BJ (cell line): ENCODE measurements at regions not wholly inside any gene's neighbourhood (a gene's known extent, or its start where the extent isn't known, plus 50 kb on each side); places are given as distances from the start of the nearest gene placed in this dataset.
"Not testable (repeated sequence)": the region's sequence is repeated elsewhere in the genome, so short reads cannot be mapped to it uniquely, and the experiment has no call there.

Source experiments
- CTCF ChIA-PET: fragments of 350-600 bp; formaldehyde crosslinking; extraction: SDS; loops from one replicate; lab custom pipeline; 2021; ENCODE audit warnings: antibody characterized with exemption, inconsistent platforms; lab: Yijun Ruan, JAX
- POLR2A ChIA-PET: fragments of 300-600 bp; sonication (Branson Sonifier 250); formaldehyde crosslinking; extraction: SDS; loops from one replicate; lab custom pipeline; 2021; ENCODE audit warnings: antibody characterized with exemption; lab: Charles Lee
- DNase-seq: peaks from one replicate; pipeline ENCODE4 v3.0.0-alpha.2; 2011; ENCODE audit warnings: low read depth
- H3K27me3 ChIP-seq: 2 replicates; pipeline ENCODE4 v1.6.0; 2011; ENCODE audit warnings: low read length; ENCODE audit not compliant: control insufficient read depth, insufficient read depth
- H3K36me3 ChIP-seq: 2 replicates; pipeline ENCODE4 v1.5.1; 2011; ENCODE audit warnings: low read length; ENCODE audit not compliant: control insufficient read depth, insufficient read depth
- H3K4me3 ChIP-seq: 2 replicates; pipeline ENCODE4 v1.5.1; 2011; ENCODE audit warnings: low read depth, mild to moderate bottlenecking, control low read depth, low read length
- TF ChIP-seq, protein P1 (sequence below): IDR thresholded peaks from 2 replicates; pipeline ENCODE4 v1.5.1; 2011; ENCODE audit warnings: low read depth, mild to moderate bottlenecking, control low read depth, inconsistent platforms, low read length, moderate library complexity; ENCODE audit not compliant: insufficient read depth

DNA sequence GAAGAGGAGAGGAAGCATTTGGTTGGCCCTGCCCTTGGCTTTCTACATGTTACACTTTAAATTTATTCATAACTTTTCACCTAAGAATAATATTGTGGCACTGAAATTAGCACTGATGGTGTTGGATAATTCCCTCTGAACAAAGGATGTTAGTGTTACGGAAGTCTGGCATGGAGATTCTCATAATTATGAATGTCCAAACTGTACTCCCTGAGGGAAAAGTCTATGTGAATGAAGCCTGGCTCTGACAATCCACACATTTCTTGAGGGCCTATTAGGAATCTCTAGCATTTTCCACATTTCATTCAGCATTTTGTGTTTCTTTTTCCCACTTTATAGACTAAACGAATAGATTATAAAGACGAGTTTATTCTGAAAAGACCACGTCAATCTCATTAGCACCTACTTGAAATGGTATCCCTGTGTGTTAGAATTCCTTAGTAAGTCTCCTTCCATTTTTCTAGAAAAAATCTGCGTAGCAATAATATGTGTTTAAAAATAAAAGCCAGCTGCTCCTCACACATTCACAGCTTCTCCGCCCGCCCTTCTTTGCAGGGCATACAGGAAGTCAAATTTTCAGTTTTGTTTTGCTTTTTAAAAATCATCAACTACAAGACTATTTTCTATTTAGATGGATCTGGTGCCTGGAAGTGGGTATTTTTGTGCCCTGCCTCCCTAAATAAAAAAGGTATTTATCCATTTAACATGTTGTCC lies 131.8 kb upstream of the PALS2 start:
- TF ChIP-seq, protein P1, sequence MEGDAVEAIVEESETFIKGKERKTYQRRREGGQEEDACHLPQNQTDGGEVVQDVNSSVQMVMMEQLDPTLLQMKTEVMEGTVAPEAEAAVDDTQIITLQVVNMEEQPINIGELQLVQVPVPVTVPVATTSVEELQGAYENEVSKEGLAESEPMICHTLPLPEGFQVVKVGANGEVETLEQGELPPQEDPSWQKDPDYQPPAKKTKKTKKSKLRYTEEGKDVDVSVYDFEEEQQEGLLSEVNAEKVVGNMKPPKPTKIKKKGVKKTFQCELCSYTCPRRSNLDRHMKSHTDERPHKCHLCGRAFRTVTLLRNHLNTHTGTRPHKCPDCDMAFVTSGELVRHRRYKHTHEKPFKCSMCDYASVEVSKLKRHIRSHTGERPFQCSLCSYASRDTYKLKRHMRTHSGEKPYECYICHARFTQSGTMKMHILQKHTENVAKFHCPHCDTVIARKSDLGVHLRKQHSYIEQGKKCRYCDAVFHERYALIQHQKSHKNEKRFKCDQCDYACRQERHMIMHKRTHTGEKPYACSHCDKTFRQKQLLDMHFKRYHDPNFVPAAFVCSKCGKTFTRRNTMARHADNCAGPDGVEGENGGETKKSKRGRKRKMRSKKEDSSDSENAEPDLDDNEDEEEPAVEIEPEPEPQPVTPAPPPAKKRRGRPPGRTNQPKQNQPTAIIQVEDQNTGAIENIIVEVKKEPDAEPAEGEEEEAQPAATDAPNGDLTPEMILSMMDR: no peak
- ChIA-PET POLR2A (interaction anchor here (0.6 kb wide), 1 partner anchor 22 kb away, joined by 3 read pairs; no protein-coding TSS in a partner anchor), CTCF (no interaction called here)
- no peaks in the 10 kb centered on the region for H3K36me3 ChIP-seq
- H3K27me3 ChIP-seq: peaks cover 1% of the 10 kb centered on the region; the same call in 1 of the 2 replicates
- DNase-seq: no peak
- H3K4me3 ChIP-seq: no peak overlapping the region

DNA sequence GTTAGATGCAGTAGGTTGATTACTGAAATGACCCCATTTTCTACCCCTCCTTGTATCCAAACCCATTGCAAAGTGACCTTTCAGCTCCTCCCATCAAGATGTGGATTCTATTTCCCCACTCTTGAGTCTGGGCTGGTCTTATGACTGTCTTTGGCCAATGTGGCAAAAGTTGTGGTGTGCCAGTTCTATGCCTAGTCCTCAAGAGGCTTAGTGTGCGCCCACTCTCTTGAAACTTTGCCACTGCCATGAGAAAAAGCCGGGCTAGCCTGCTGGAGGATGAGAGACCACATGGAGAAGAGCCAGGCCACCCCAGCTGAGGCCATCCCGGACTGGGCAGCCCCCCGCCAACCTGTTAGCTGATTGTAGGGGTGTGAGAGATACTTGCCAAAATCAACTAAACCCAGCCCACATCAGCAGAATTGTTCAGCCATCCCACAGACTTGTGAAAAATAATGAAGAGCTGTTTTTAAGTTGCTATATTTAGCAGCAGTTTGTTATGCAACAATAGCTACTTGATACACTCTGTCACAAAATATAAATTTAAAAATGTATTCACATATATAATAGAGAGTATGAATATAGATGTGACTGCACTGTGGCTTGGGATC lies 131.0 kb upstream of the PALS2 start:
- DNase-seq: no peak
- POLR2A ChIA-PET: no interaction called here
- Histone ChIP-seq H3K4me3 (no peak overlapping the region), H3K36me3 (no peaks in the 10 kb centered on the region), H3K27me3 (peaks cover 1% of the 10 kb centered on the region; the same call in 1 of the 2 replicates)
- CTCF ChIA-PET: interaction anchor here (0.7 kb wide), 1 partner anchor 738 kb away, joined by 3 read pairs; no protein-coding TSS in a partner anchor
- TF ChIP-seq, protein P1: no peak

DNA sequence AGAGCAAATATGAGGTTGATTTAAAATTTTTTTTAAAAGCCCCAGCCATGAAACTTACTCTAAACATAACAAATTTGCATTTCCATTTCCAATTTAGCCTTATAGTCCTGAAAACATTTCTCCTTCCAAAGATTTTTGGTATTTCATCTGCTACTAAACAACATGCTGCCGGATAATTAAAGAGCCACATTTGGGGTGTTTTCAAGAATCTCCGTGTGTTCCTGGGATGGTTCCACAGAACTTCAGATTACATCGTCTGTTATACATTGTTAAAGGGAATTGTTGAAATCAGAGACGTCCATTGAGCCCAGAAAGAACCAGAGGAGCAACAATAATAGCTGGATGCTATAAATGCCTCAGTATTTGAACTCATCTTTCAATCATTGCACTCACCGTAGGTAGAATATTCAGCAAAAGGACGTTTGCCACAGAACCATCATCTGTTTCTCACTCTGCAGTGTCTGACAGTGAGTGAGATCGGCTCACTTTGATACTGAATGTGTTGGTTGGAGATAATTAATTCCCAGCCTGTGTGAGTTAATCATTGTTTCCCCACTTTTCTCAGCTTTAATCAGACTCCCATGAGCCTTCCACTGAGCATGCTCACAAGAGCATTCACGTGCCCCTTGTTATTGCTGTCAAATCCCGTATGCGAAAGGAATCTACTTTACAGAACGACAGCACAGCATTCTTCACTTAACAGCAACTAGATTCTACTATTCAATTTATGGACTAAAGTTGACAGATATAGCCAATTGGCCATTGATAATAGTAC lies 128.4 kb upstream of the PALS2 start:
- TF ChIP-seq, protein P1: no peak
- POLR2A ChIA-PET: no interaction called here
- CTCF ChIA-PET: no interaction called here
- Histone ChIP-seq H3K4me3 (no peak overlapping the region), H3K36me3 (no peaks in the 10 kb centered on the region), H3K27me3 (peaks cover 1% of the 10 kb centered on the region; the same call in 1 of the 2 replicates)
- no peak for DNase-seq

- ChIA-PET POLR2A (no interaction called here), CTCF (interaction anchor here (0.8 kb wide), 1 partner anchor 10 kb away, joined by 3 read pairs; no protein-coding TSS in a partner anchor)
- H3K27me3 ChIP-seq: peaks cover 1% of the 10 kb centered on the region; the same call in 1 of the 2 replicates
- DNase-seq: no peak
- no peaks in the 10 kb centered on the region for H3K36me3 ChIP-seq
- TF ChIP-seq, protein P1: no peak
- H3K4me3 ChIP-seq: no peak overlapping the region
These were observed 125.2 kb upstream of the PALS2 start for GRCh38 chr7:24448038-24448437.

DNA sequence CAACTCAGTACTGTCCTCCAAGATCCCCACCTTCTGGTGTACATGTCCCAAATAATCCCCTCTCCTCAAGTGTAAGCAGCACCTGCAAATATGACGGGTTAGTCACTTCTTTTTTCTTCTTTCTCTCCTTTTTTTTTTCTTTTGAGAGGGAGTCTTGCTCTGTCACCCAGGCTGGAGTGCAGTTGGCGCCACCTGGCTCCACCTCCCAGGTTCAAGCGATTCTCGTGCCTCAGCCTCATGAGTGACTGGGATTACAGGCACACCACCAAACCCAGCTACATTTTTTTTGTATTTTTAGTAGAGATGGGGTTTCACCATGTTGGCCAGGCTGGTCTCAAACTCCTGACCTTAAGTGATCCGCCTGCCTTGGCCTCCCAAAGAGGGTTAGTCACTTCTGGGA lies 123.8 kb upstream of the PALS2 start:
- H3K27me3 ChIP-seq, DNase-seq, CTCF ChIA-PET, H3K4me3 ChIP-seq, POLR2A ChIA-PET, H3K36me3 ChIP-seq: not testable (repeated sequence)
